ENCODE measurements at regions not wholly inside any gene's neighbourhood (a gene's known extent, or its start where the extent isn't known, plus 50 kb on each side); places are given as distances from the start of the nearest gene placed in this dataset.

DNA sequence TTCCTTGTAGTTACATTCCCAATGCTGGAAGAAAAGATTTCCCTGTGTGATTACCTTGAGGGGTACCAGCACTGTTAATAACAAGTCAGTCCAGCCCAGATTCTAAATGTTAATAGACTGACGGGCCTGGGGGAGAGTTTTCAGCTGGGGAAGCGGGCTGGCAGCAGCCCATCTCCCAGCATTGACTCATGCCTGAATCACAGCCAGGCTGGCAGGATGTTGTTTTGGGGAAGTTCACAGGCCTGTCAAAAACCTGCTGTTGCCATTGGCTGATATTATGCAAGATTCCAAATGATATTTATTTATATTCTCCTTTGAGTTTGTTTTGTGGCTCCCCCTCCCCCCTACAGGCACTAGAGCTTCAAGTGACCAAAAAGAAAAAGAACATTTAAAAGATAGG is 213.9 kb upstream of the CNR1 start:
- peak; percentile 87 for DNase-seq (ENCODE audit: low spot score)

DNA sequence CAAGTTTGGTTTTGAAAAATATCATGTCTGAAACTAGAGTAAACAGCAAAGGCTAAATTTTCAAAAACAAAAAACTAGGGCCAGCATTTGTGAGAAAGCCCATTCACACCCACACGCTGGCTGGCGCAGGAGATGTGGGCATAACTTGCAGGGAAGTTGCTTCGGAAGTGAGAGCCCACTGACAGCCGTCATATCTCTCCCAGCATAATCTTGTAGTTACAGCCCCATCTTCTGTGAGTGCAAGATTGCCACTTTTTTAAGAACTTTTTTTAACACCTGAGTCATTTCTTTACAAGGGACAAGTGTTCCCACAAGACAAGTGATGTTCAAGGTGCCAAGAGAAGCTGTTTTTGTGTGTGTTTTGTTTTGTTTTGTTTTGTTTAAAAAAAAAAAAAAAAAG is 212.5 kb upstream of the CNR1 start:
- DNase-seq (ENCODE audit: low spot score) = no peak

DNA sequence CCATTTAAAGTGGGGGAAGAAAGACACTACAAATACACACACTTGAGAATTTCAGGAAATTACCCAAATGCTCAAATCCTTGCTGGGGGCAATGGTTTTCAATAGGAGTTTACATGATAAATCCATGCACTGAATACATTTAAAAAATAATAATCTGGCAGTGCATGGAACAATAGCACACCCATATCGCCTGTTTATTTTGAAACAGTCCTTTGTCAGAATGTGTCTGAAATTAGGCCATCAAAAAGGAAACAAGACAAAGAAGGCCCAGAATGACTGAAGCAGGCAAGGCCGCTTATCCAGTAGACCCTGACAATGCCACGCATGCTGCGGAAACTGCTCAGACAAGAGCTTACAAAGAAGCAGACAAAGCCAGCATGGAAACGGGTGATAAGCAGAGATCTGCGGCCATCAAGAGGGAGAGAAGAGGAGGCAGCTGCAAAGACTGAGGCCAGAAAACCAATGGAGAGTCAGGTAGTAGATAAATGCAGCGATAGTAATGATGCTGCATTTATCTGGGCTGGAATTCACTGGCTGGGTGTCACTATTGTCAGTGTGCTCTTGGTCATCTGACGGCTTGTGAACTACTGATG is 211.9 kb upstream of the CNR1 start:
- DNase-seq (ENCODE audit: low spot score) = no peak

DNA sequence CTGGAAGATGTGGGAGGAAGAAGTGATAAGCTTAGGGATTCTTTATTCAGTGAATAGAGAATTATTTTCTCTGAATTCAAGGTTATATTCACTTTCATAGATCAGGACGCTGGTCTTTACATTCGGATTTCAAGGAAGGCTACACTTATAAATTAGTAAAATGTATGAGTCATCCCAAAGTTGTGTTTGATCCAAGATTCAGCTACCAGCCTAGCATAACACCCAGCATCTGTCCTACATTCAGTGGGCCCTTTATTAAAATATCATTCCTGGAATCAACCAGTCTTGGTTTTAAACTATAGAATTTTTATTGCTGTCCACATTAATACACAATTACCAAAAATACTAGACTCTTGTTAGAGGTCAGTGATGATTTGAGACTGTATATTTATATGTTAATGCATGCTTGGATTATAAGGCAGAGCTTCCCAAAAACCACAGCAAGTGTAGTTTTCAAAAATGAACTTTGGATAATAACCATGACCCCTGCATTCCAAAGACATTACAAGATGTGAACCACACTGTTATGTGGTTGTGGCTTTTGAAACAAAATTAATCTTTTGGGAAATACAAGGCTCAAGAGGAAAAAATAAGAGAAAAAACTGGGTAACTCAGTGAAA is 210.7 kb upstream of the CNR1 start:
- no peak for DNase-seq (ENCODE audit: low spot score)

DNA sequence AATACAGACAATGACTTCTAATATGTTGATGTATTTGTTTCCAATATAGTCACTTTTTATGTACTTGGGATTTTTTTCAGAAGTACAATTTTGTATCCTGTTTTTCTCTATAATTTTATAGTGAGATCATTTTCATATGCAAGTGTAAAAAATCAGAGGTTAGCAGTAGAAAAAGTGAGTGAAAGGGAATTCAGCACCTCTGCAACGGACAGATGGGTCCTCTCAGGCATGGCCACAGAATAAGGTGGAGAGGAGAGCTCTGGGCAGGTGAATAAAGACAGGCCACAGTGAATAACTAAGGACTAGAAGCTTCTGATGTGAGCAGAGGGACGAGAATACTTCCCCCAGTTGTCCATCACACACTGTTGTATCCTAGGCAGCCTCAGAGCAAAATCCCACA is 210.1 kb upstream of the CNR1 start:
- DNase-seq (ENCODE audit: low spot score) = no peak

DNA sequence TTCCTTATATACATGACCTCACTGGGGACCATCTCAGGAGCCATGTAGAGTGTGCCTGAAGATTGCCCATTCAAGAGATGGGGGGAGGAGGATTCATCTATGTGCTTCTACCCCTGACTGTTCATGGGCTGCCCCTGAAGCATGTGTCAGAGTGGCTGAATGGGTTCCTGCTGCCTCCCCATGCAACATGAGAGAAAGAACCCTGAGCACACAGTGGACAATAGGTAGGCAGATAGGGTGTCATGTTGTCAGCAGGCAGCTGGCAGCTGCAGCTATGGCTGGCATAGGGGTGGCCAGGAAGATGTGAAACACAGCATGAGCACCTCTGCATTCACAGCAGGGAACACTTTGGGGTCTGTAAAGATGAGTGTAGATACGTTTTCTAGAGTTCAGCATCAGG is 208.4 kb upstream of the CNR1 start:
- no peak for DNase-seq (ENCODE audit: low spot score)

DNA sequence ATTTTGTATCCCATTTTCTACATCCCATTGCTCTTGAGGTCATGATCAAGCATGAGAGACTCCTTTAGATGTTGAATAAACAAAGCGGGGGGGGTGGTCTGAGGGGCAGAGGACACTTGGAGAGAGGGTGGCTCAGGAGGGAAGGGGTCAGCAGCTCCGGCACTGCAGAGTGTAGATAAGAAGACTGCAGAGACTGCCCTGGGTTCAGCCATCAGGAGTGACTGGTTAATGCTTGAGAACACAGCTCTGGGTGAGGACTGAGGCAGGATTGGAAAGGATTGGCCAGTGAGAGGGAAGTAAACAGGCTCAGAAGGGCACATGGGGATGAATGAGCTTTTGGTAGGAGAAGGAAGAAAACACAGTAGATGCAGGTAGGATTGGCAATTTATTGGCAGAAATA is 205.3 kb upstream of the CNR1 start:
- no peak for DNase-seq (ENCODE audit: low spot score)

DNA sequence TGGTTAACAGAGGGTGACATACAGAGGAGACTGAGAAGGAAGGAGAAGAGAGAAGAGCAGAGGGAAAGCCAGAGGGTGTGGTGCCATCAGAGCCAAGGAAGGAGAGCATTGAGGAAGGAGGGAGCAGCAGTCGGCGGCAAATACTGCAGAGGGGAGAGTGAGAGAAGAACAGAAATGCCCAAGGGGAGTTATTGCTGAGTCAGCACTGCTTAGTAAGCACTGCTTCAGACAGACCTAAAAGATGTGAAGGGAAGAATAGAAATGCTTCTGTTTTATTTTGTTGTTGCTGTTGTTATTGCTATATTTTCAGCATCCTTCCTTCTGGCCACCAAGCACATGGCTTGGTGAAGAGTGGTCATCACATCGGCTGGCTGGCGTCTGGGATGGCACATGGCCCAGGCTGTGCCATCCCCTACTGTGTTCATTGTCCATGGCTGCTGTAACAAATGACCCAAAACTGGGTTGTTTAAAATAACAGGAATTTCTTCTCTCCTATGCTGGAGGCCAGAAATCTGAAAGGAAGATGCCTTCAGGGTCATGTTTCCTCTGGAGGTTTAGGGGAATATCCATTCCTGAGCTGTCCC is 204.1 kb upstream of the CNR1 start:
- no peak for DNase-seq (ENCODE audit: low spot score)

DNA sequence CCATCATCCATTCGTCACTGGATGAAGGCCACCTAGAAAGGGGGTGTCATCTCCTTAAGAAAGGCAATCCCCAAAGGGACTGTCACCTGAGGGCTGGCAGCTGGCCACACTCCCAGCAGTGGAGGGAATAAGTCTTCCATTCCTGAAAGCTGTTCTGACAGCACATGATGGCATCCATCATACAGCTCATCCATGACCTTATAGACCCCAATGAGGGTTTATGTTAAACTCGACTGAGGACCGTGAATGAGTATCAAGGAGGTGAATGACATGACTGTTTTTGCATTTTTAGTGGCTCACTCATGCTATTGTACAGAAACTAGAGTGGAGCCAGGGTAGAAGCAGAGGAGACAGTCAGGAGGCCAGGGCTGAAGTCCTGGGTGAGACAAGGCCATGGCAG is 203.1 kb upstream of the CNR1 start:
- no peak for DNase-seq (ENCODE audit: low spot score)

DNA sequence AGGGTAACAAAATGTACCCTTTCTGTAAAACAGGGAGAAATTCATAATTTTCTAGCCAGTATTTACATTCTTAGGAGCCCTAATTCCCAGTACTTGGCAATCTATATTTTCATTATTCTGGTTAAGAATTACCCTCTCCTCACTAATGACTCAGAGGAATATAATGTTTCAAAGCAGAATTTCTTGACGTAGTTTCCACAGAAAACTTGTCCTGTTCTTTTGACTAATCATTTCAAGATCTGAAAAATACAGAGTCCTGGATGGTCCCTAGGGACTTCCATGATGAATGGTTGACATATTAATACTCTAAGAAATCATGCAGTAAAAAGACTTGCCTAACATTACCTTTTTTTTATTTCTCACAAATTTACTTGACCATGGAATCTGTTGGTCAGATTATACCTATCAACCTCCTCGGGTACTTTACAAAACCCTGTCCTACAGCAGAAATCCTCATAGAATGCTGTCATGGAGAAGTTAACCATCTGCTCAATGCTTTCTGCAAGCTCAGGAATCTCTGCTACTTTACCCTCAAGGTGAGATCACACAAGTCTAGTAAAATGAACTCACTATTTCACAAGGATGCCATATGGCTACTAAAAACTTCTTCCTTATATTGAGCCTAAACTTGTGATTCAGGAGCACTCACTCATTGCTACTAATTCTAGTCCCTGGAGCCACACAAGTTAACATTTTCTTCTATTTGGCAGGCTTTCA is 202.1 kb upstream of the CNR1 start:
- DNase-seq (ENCODE audit: low spot score) = no peak

DNA sequence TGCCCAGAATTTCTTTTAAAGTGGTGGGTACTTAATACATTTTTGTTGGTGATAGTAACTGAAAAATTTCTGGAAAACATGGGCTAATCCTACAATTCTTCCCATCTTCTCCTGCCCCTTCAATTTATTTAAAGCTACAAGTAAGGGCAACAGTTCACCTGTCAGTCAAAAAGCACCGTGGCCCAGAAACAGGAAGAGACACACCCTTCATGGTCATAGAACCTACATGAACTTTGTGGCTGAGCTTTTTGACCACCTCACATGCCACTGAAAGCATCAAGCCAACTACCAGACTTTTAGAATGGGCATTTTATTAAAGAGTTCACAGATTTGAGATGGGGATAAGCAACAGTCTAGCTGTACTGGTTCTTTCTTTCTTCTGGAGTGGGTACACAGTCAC is 201.1 kb upstream of the CNR1 start:
- no peak for DNase-seq (ENCODE audit: low spot score)

DNA sequence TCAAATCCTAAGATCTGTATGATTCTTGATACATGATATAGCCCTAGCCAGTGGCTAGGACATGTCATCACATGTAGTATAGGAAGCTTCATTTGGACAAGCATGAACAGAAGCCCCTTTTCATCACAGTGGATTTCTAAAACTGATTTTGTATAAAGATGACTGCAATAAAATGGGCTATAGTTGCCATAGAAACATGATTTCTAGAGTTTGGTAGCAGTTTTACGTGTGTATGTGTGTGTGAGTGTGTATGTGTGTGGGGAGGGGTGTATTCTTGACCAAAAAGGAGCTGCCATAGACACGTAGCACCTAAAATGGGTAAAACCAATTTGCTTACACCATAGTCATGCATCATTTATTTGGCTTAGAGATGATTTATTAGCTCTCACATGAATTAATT is 200.5 kb upstream of the CNR1 start:
- DNase-seq (ENCODE audit: low spot score) = no peak

DNA sequence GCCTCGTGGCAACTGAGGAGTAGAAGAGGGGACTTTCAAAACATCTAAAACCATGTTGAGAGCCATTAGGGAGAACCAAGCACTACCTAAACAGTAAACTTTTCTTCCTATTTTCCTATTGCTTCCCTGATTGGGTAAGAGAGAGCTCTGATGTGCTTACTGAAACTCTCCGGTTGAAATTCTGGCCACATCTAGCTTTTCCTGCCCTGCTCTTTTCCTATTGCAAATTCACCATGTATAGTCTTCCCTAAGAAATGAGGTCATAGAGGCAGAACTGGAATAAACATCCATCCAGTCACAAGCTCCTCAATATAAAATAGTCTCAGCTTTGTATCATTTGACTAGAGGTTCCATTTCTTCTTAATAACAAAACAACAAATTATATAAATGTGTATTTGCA is 199.5 kb upstream of the CNR1 start:
- DNase-seq (ENCODE audit: low spot score) = no peak

DNA sequence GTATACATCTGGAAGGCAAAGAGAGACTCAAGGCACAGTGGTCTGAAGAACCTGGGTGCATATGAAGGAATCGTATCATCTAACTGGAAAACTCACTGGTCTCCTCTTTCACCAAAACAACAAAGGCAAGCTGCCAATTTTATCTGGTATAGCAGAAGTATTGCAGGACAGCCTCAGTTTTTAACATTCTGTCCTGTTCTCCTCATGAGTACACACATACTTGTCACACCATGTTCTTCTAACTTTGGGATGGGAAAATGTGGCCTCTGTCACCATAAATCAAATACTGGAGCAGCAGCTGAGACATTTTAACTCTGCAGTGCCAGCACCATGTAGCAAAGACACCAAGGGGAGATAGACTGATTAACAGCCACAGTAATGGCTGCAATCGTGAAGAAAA is 199.1 kb upstream of the CNR1 start:
- DNase-seq (ENCODE audit: low spot score) = no peak

DNA sequence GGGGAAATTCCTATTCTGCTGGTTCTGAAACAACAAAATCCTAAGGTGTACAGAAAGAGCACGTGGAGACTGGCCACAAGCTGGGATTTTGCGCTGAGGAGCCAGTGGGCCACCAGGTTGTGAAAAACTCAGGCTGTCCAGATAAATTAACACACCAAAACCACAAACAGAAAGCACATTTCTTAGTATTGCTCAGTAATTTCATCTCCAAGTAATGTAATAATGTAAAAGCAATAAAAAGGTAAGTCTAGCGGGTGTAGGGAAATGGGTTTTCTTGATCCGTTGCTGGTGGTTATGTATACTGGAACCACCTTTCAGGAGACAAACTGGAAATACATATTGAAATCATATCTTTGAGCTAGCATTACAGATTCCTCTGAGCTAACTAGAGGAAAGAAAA is 195.6 kb upstream of the CNR1 start:
- no peak for DNase-seq (ENCODE audit: low spot score)

DNA sequence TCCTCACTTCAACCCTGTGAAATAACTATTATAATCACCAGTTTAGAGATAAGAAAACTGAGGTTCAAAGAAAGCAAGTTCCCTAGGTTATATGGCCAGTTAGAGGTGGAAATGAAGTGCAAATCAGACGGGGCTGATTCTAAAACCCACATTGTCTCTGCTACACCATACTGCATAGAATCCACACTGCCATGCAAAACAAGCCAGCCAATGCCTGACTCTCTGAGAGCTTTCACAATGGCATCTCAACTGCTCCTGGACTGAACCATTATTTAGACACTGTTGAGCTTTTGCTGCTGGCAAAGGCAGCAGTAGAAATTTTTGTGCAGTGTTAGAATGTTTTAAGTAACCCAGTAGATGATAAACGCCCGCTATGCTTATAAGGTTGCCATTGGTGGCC is 195.2 kb upstream of the CNR1 start:
- no peak for DNase-seq (ENCODE audit: low spot score)

DNA sequence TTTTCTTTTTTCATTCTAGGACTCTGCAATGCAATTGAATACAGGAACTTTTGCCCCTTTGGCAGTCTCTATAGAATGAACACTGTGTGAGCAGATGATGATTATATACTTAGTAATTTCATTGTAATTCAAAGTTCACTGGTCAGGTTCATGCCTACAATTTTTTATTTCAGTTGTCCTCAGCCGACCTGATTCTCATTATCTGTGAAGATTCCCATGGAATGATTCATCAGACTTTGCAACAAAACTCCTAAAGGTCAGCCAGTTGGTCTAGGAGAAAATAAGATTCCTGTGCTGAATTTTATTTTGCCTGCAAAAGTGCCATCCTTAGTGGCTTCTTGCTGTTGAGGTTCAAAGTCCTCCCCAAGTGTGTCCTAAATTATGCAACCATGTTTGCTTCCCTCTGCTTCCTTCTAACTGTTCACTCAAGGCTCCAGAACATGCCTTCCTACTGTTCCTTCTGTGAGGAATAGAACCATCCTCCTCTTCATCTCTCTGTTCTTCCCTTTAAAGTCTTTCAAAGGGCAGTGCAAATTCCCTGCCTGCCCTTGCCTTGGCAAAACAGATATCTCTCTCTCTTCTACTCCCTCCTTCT is 194.2 kb upstream of the CNR1 start:
- DNase-seq (ENCODE audit: low spot score) = no peak

DNA sequence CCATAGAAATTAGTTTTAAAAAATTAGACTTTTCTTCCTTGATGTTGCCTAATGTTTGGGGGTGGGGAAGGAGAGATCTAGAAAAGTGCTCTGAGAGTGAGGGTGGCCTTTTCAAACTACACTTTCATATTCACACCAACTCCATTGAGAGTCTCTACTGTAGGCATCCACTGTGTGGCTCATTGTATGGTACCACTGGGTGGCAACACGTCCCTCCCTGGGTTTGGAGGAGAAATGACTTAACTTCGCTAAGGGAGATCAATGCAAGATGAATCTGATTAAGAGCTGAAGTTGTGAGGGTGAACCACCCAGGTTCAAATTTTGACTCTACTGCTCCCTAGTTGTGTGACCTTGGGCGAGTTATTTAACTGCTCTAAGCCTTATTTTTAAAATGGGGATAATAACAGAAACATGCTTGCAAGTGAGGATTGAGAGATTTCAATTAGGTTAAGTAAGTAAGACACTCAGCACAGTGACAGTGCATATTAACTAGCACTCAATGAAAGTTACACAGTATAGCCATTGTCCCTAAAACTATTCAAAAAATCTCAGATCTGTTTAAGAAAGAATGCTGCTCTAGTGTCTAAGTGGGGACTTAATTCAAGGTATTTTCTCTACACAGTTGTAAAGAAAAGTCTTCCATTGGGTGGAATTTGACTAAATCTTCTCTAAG is 193.5 kb upstream of the CNR1 start:
- DNase-seq (ENCODE audit: low spot score) = no peak

DNA sequence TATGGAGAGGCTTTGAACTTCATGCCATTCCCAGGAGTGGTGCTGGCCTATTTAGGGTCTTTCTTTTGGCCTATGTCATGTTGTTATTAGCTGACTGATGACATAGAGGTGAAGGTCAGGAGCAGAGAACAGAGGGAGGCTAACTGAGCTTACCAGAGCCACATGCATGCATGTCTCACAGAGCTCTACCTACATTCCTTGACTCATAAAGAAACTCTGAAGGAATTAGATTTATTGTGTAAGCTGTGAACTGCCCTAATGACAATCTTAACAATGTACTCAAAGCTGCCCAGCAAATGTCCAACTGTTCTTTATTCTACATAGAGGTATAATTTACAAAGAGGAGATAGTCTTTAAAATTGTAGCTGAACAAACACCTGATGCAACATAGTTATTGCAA is 192.7 kb upstream of the CNR1 start:
- DNase-seq (ENCODE audit: low spot score) = no peak

DNA sequence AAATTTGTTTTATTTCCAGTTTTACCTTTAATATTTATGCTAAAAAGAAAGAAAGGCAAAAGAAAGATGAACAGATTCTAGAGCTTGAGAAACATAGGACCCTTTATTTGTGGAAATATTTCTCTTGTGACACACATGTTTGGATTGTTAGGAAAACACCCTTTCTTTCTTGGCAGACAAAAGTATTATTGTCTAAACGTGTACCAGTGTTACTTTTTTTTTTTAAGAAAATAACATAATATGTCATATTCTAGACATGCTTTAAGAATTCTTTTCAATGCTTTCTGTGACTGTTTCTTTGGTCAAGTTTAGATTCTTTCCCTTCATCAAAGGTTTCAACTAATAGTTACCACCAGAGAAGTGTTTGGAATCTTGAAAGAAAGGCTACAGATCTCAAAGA is 183.4 kb upstream of the CNR1 start:
- DNase-seq (ENCODE audit: low spot score) = no peak

DNA sequence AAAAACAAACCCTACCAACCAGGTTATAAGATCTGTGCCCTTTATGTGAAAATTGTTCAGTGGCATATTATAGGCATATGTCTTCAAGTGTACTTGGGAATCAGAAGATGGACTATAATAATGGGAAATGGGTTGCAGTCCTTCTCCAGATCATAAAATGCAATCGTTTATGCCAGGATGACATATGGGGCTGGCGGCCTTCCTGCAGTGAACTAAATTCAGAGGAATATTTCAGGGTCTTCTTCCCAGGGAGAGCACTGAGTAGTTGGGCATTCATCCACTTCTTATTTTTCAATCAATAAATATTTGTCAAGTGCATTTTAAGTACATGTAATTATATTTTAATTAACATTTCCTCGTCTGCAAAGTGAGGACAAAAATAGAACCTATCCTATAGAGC is 176.2 kb upstream of the CNR1 start:
- DNase-seq (ENCODE audit: low spot score) = no peak

DNA sequence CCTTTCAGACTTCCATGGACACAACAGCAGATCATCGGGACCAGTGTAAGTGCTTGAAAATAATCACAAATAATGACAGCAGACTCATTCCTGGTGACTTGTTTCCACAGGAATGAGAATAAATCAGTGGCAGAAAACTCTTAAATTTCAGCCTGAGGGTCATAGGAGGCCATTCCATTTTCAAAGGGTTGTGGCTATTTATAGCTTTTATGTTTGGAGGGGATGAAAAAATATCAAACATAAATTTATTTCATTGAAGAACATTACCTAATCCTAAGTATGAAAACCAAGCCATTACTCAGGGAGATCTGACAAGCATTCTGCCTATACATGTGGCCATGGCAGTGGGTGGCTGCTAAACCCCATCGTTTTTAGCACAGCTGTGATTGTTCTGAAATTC is 173.6 kb upstream of the CNR1 start:
- no peak for DNase-seq (ENCODE audit: low spot score)

DNA sequence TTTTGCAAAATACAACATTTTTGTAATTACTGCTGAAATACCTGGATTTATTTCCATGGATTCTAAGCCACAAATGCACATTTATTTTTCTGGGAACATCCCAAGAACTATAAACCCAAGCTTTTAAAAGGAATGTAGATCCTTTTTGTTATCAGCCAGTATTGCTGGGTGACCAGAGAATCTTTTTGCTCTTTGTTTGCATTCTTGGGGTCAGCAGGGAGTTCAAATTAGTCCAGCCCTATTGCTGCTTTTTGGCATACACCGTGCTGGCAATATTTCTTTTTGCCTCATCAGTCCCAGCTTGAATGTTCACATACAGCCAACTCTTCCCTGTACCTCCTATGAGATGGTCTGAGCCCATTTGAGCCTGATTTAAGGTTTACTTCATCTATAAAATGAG is 155.2 kb upstream of the CNR1 start:
- no peak for DNase-seq (ENCODE audit: low spot score)
